Endothelial cell of umbilical vein (primary cell): ENCODE measurements at regions not wholly inside any gene's neighbourhood (a gene's known extent, or its start where the extent isn't known, plus 50 kb on each side); places are given as distances from the start of the nearest gene placed in this dataset.

Source experiments
- BruUV-seq: library from RNA; stranded (reverse); fragments of 400-500 nt; replicated peaks from 2 replicates; lab custom pipeline; 2021; lab: Mats Ljungman, UMichigan
- CTCF ChIA-PET: fragments of 300-600, 350-600 bp; sonication (Branson Sonifier 250); formaldehyde crosslinking; loops from one replicate; lab custom pipeline; 2021; ENCODE audit warnings: antibody characterized with exemption, inconsistent platforms; lab: Charles Lee
- POLR2A ChIA-PET: fragments of 300-600, 350-600 bp; sonication (Branson Sonifier 250); formaldehyde crosslinking; loops from one replicate; lab custom pipeline; 2021; ENCODE audit warnings: antibody characterized with exemption, inconsistent platforms; lab: Charles Lee
- DNase-seq: peaks from one replicate; pipeline ENCODE4 v3.0.0-alpha.2; 2011; ENCODE audit warnings: low read depth, low spot score
- FAIRE-seq: peaks from 2 replicates; lab custom pipeline; 2011; peaks lifted over from hg19 to GRCh38; lab: Jason Lieb, UNC
- H2AFZ ChIP-seq: 2 replicates; pipeline ENCODE4 v1.6.0; 2012; ENCODE audit warnings: low read depth, low read length, control low read depth, inconsistent platforms
- H3K27ac ChIP-seq: 2 replicates; pipeline ENCODE4 v1.5.1; 2011; ENCODE audit warnings: low read depth, mild to moderate bottlenecking, control low read depth, low read length, moderate library complexity; ENCODE audit not compliant: insufficient read depth
- H3K27me3 ChIP-seq, 2 experiments: 2 replicates each; pipeline versions ENCODE4 v1.6.0 to v1.6.1; 2011; ENCODE audit warnings: low read length in 2 of 2, mixed read lengths in 1 of 2; ENCODE audit not compliant: control insufficient read depth in 2 of 2, insufficient read depth in 2 of 2
- H3K36me3 ChIP-seq, 2 experiments: 2 replicates in 1 of 2; 3 replicates in 1 of 2; pipeline ENCODE4 v1.5.1; 2011; ENCODE audit warnings: low read length in 2 of 2, mild to moderate bottlenecking in 1 of 2, moderate library complexity in 1 of 2; ENCODE audit not compliant: control insufficient read depth in 2 of 2, insufficient read depth in 2 of 2; ENCODE audit errors: extremely low read depth in 1 of 2
- H3K4me1 ChIP-seq: 3 replicates; pipeline ENCODE4 v1.5.1; 2011; ENCODE audit warnings: mild to moderate bottlenecking, low read length; ENCODE audit not compliant: control insufficient read depth, insufficient read depth; ENCODE audit errors: extremely low read depth
- H3K4me2 ChIP-seq: 2 replicates; pipeline ENCODE4 v1.6.1; 2011; ENCODE audit warnings: low read length, control low read depth, mixed read lengths; ENCODE audit not compliant: insufficient read depth
- H3K4me3 ChIP-seq, 3 experiments: fragments of 200-600 bp in 1 of 3; sonication (generic), shearing (Covaris generic) in 1 of 3; replicated peaks in 1 of 3; 2 replicates each; pipeline ENCODE4 v1.5.1; 2011 to 2016; ENCODE audit warnings: control low read depth in 3 of 3, low read length in 3 of 3, mild to moderate bottlenecking in 2 of 3, inconsistent platforms in 1 of 3, low read depth in 1 of 3, moderate library complexity in 1 of 3; ENCODE audit not compliant: insufficient read depth in 1 of 3
- H3K79me2 ChIP-seq: 2 replicates; pipeline ENCODE4 v1.6.0; 2012; ENCODE audit warnings: low read length, inconsistent platforms; ENCODE audit not compliant: control insufficient read depth, insufficient read depth
- H3K9ac ChIP-seq: replicated peaks from 2 replicates; pipeline ENCODE3; 2011; ENCODE audit warnings: low read length, control low read depth; ENCODE audit not compliant: insufficient read depth; ENCODE audit errors: extremely low read depth
- H3K9me1 ChIP-seq: replicated peaks from 3 replicates; pipeline ENCODE4 v1.6.0; 2011; ENCODE audit warnings: mild to moderate bottlenecking, low read length; ENCODE audit not compliant: control insufficient read depth, insufficient read depth; ENCODE audit errors: extremely low read depth
- H3K9me3 ChIP-seq: replicated peaks from 2 replicates; pipeline ENCODE4 v1.5.1; 2012; ENCODE audit warnings: low read length, inconsistent platforms; ENCODE audit not compliant: control insufficient read depth, insufficient read depth
- H4K20me1 ChIP-seq: replicated peaks from 2 replicates; pipeline ENCODE3; 2011; ENCODE audit warnings: mild to moderate bottlenecking, low read length; ENCODE audit not compliant: control insufficient read depth, insufficient read depth; ENCODE audit errors: extremely low read depth
- CTCF ChIP-seq, 2 donors: IDR thresholded peaks; 1 replicate in 1 of 2; 2 replicates in 1 of 2; pipeline ENCODE4 v1.5.1; 2011; ENCODE audit warnings: low read length in 2 of 2, mild to moderate bottlenecking in 2 of 2, moderate library complexity in 2 of 2, control low read depth in 1 of 2, inconsistent platforms in 1 of 2, low read depth in 1 of 2; ENCODE audit not compliant: insufficient read depth in 1 of 2; ENCODE audit errors: extremely low read depth in 1 of 2
- EZH2 ChIP-seq: IDR thresholded peaks from 2 replicates; pipeline ENCODE4 v1.6.1; 2012; ENCODE audit warnings: borderline replicate concordance, low read depth, mild to moderate bottlenecking, moderate library complexity, low read length, inconsistent platforms; ENCODE audit not compliant: severe bottlenecking
- FOS ChIP-seq: IDR thresholded peaks from 2 replicates; pipeline ENCODE4 v1.6.1; 2011; ENCODE audit warnings: mild to moderate bottlenecking, low read length, moderate library complexity, borderline replicate concordance; ENCODE audit not compliant: insufficient read depth
- GATA2 ChIP-seq: IDR thresholded peaks from 2 replicates; pipeline ENCODE4 v1.7.0; 2011; ENCODE audit warnings: low read depth, mild to moderate bottlenecking, moderate library complexity, mixed read lengths, low read length; ENCODE audit not compliant: insufficient read length, insufficient read depth
- JUN ChIP-seq: IDR thresholded peaks from 2 replicates; pipeline ENCODE4 v1.6.1; 2011; ENCODE audit warnings: borderline replicate concordance, low read depth; ENCODE audit not compliant: insufficient read length, insufficient read depth
- MYC ChIP-seq: IDR thresholded peaks from one replicate; pipeline ENCODE4 v1.6.1; 2011; ENCODE audit warnings: mild to moderate bottlenecking, low read depth, low read length
- POLR2A ChIP-seq: IDR thresholded peaks from 2 replicates; pipeline ENCODE4 v1.6.1; 2012; ENCODE audit warnings: low read depth, mild to moderate bottlenecking, control low read depth, low read length
- POLR2AphosphoS5 ChIP-seq: IDR thresholded peaks from 2 replicates; pipeline ENCODE4 v1.6.1; 2012; ENCODE audit warnings: low read depth, mild to moderate bottlenecking, control low read depth, low read length, moderate library complexity; ENCODE audit not compliant: insufficient read depth
- dilution Hi-C: fragments of 300-500 bp; cut with MboI; formaldehyde crosslinking; loops from one replicate; pipeline ENCODE4 v1.15.0; 2019; ENCODE audit warnings: low sequenced_read_pairs; ENCODE audit not compliant: extremely low pct_ligation_motif_present
- intact Hi-C: fragments of 100-400 bp; cut with micrococcal nuclease; formaldehyde crosslinking; loops from one replicate; pipeline ENCODE4 v1.10.0; 2022
- TF ChIP-seq, protein P1 (sequence below): IDR thresholded peaks from 2 replicates; pipeline ENCODE4 v1.6.1; 2011; ENCODE audit not compliant: insufficient read depth, insufficient read length

GRCh38 chr12:83856803-83857202 lies 1055.8 kb downstream of the SLC6A15 start:
- Histone ChIP-seq H3K79me2 (no peaks in the 10 kb centered on the region), H3K27me3 (no peaks in the 10 kb centered on the region), H3K4me3 (no peak overlapping the region), H3K4me2 (no peak overlapping the region), H3K9ac (no peak overlapping the region), H3K9me1 (no peaks in the 10 kb centered on the region), H4K20me1 (no peaks in the 10 kb centered on the region), H3K9me3 (no peaks in the 10 kb centered on the region), H3K36me3 (no peaks in the 10 kb centered on the region), H3K27ac (no peak overlapping the region), H3K4me1 (no peaks in the 10 kb centered on the region), H2AFZ (no peak overlapping the region)
- FAIRE-seq (no peak), DNase-seq (no peak)
- ChIA-PET CTCF (interaction anchor here (0.9 kb wide), 1 partner anchor 31 kb away, joined by 4 read pairs; no protein-coding TSS in a partner anchor), POLR2A (no interaction called here)
- BruUV-seq, result no TSS peak
- intact Hi-C loops, result no loop called here
- no peak for TF ChIP-seq CTCF (IDR thresholded peaks at IDR 0.05; ENCODE audit: extremely low read depth in 1 of 2, insufficient read depth in 1 of 2, low read depth in 1 of 2, low read length in 2 of 2)
- TF ChIP-seq POLR2AphosphoS5, result no peak
- TF ChIP-seq, protein P1, sequence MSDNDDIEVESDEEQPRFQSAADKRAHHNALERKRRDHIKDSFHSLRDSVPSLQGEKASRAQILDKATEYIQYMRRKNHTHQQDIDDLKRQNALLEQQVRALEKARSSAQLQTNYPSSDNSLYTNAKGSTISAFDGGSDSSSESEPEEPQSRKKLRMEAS, result no peak
- TF ChIP-seq FOS, result no peak
- no peak for TF ChIP-seq GATA2
- no peak for TF ChIP-seq MYC
- TF ChIP-seq JUN, result no peak
- no peak for TF ChIP-seq EZH2
- no peak for TF ChIP-seq POLR2A
- dilution Hi-C loops, result no loop called here
